HG03342 (cell line): ENCODE measurements at regions not wholly inside any gene's neighbourhood (a gene's known extent, or its start where the extent isn't known, plus 50 kb on each side); places are given as distances from the start of the nearest gene placed in this dataset.
"Not testable (repeated sequence)": the region's sequence is repeated elsewhere in the genome, so short reads cannot be mapped to it uniquely, and the experiment has no call there.

Experiments used
- ATAC-seq: cut with Tn5 transposase; IDR thresholded peaks from one replicate; pipeline ENCODE4 v1.9.1; 2021; ENCODE audit warnings: mild to moderate bottlenecking, moderate library complexity; ENCODE audit not compliant: unreplicated experiment

DNA sequence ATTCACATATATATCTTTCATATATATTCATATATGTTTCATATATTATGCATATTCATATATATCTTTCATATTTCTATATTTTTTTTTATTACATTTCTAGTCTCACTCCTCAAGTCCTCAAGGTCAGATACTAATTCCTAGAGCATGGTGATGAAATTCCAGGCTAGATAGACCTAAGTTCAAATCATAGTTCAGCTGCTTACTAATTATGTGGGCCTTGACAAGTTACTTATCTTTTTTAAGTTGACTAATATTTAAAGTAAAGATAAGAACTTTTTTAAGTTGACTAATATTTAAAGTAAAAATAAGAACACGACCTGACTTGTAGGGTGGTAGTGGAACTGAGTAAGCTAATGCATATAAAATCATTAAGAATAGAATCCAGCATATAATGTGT, 495.6 kb upstream of the MAN1A1 start:
- no peak for ATAC-seq

GRCh38 chr6:119844387-119844786, 494.8 kb upstream of the MAN1A1 start:
- ATAC-seq, result no peak

DNA sequence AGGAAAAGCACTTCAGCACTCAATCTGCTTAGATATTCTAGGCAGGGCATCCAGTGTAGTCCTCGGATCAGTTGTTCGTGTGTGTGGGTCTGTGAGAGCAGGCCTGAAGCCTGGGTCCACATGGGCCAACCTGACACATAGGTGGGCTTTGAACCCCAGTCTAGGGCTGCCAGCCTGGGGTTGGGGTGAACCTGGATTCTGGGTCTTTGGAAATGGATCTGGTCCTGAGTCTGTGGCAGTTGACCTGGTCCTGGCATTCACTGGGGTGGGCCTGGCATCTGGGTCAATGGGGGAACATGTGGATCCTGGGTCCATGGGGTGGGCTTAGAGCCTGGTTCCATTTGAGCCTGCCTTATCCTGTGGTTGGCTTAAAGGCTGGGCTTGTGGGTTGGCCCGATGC, 492.6 kb upstream of the MAN1A1 start:
- no peak for ATAC-seq

DNA sequence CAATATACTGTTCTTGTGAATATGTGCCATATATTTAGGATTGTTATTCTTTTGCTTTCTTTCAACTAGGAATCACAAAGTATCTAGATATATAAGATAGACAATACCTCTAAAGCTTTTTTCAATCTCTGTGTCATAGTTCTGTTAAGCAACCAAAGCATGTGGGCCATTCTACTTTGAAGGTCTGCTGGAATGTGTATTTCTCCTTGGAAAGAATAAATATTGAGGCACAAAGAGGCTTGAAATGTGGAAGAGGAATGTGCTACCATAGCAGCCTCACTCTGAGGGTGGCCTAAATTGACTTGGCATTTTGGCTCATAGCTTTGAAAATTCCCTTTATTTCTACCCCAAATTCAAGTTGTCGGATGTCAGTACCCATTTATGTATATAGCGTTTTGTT, 488.5 kb upstream of the MAN1A1 start:
- ATAC-seq, result no peak

DNA sequence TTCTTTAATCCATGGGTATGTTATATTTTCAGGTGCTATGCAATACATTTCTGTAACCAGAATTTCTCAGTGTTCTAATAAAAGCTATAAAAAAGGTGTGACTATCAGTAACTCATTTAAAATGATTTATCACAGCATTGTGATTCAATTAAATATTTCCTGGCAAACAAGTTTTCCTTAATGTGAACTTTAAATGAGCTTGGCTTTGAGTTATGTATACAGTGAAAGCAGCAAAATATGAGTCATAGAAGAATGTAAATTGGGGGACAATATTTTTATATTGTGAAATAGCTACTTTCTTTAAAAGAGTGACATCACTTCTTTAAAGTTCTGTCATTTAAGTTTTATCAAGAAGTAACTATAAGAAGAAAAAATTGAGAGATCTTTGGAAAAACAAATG, 484.9 kb upstream of the MAN1A1 start:
- no peak for ATAC-seq

DNA sequence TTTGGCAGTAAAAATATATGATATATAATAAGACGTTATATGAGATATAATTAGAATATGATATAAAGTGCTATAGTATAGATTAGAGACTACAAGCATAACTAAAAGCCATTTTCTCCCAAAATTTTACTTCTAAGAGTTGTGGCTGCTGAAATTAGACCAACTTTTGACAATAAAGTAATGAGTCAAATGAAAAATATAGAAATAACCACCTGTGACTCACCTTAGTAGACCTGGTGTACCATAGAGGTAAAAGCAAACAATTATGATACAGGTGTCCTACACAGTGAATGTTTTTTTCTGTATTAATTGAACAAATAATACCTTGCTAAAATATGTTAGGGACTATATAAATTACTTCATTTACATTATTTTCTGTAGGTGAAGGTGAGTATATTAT, 482.9 kb upstream of the MAN1A1 start:
- no peak for ATAC-seq

DNA sequence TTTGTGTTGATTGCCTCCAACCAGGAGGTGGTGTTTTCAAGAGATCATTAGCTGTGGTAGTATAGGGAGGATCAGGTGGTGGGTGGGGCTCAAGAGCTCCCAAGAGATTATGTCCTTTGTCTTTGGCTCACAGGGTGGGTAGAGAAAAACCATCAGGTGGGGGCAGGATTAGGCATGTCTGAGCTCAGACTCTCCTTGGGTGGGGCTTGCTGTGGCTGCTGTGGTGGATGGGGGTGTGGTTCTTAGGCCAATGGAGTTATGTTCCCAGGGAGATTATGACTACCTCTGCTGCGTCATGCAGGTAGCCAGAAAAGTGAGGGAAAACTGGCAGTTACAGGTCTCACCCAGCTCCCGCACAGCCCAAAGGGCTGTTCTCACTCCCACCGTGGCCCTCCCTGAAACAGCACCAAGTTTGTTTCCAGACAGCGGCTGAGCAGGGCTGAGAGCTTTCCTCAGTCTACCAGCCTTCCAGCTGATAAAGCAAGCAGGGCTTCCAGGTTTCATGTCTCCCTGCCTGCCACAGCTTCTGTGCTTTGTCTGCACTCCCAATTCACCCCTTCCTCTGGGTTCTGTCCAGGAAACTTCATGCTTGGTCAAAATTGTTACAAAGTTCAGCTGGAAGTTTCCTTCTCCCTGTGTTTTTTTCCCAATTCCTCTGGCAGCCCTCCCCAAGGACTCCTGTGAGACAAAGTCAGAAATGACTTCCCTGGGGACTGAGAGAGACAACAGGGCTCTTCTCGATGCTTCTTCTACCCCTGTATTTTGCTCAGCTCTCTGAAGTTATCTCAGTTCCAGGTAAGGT, 481.1 kb upstream of the MAN1A1 start:
- no peak for ATAC-seq

DNA sequence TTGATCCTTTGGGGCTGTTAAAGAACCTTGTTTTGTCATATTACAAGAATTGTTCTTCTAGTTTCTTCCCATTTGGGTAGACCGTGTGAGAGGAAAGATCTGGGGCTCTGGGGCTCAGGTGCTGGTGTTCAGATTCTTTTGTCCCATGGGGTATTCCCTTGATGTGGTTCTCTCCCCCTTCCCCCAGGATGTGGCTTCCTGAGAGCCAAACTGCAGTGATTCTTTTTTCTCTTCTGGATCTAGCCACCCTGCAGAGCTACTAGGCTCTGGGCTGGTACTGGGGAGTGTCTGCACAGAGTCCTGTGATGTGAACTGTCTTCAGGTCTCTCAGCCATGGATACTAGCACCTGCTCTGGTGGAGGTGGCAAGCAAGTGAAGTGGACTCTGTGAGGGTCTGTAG, 480.5 kb upstream of the MAN1A1 start:
- ATAC-seq, result no peak

DNA sequence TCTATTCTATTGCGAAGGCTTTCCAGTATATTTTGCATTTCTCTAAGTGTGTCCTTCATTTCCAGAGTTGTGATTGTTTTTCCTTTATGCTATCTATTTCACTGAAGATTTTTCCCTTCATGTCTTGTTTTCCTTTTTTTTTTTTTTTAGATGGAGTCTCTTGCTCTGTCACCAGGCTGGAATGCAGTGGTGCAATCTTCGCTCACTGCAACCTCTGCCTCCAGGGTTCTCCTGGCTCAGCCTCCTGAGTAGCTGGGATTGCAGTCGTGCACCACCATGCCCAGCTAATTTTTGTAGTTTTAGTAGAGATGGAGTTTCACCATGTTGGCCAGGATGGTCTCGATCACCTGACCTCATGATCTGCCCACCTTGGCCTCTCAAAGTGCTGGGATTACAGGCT, 479.9 kb upstream of the MAN1A1 start:
- ATAC-seq, result not testable (repeated sequence)

DNA sequence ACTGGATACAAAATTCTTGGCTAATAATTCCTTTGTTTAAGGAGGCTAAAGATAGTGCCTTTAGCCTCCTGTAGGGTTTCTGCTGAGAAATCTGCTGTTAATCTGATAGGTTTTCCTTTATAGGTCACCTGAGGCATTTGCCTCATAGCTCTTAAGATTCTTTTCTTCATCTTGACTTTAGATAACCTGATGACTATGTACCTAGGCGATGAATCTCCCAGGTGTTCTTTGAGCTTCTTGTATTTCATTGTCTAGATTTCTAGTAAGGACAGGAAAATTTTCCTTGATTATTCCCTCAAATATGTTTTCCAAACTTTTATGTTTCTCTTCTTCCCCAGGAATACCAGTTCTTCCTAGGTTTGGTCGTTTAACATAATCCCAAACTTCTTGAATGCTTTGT, 479.4 kb upstream of the MAN1A1 start:
- no peak for ATAC-seq

DNA sequence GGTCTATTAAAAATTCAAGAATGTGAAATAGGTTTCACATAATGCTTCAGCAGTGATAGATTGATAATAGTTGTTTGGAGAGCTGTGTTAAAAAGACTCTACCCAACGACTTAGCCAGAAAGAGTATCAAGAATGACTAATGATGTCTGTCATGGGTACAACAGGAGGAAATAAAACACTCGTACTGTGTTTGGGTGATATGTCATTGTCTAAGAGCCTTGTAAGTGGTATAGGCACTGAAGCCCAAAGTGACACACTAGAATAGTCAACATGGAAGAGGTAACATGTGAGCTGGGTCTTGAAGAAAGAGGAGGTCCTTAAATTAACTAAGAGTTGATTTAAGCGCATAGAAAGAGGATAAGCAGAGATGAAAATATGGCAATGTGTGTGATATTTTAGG, 471.8 kb upstream of the MAN1A1 start:
- no peak for ATAC-seq

GRCh38 chr6:119818876-119819275, 469.3 kb upstream of the MAN1A1 start:
- ATAC-seq, result no peak

DNA sequence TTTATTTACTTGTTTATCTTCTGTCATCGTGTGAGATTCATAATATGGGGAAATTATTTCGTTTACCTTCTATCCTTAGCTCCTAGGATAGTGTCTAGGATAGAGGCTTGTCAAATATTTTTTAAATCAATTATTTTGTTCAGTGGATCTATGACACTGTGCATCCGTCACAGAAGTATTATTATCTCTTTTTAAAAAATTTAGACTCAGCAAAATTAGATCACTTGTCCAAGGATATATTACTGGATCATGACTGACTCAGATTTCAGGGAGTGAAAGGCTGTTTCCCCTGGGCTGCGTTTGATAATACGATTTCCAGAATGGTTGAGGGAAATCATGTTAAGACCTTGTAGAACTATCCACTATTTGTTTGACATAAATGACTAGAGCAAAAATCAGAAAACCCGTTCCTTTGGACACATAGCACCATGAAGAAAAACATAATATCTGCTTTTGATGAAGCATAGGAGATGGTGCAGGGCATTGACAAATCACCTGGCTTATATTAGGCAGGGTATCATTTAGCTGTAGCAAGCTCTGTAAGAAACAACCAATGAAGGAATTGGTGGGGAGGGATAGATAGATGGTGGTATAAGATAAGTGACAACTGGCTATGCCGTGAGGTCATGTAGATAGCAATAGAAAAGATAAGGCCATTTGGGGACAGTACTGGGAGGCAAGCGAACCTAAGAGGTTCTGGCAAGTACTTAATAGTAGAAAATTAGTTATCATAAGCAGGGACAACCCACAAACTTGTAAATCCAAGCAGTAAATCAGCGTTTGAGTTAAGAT, 465.2 kb upstream of the MAN1A1 start:
- ATAC-seq, result no peak

GRCh38 chr6:119802464-119802863, 452.9 kb upstream of the MAN1A1 start:
- ATAC-seq, result no peak

- no peak for ATAC-seq
Observed at GRCh38 chr6:119801056-119801455, 451.5 kb upstream of the MAN1A1 start.

GRCh38 chr6:119800526-119800925, 451.0 kb upstream of the MAN1A1 start:
- no peak for ATAC-seq

DNA sequence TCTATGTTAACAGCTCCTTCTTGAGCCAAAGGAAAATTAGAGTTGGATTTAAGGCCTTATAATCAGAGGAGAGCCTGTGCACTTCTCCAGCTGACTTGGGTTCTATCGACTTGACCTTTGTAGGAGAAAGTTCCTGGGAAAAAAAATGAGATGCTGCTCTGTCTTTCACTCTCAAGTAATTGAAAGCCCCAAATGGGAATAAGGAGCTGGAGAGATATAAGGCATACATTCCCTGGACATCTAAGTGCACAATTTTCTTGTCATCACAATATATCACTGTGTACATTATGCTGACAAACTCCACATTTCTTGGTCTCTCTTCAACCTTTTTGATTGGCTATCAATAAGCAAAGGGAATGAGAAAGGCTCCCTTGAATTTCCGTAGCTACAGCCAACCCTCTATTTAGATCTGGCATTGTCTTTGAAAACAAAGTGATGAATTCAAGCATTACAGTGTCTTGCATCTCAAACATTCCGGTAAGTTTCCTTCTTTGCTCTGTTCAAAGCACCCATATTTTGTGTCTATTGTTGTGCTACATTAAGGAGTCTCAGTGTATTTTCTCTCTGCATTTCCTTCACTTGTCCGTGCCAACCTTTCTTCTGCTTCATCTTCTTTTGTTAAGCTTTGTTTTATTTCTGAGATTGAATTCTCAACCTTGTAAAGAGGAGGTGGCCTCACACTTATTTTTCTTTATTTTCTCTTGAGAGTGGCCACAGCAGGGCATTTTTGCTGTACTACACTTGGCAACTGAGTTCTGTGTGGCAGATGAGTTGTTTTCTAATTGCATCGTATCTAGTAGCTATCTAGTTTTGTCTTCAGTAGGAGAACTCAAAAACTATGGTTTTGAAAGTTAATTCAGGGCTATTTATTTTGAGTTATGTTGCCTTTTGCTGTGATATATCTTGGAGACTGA, 450.3 kb upstream of the MAN1A1 start:
- ATAC-seq, result no peak

GRCh38 chr6:119791736-119792135, 442.2 kb upstream of the MAN1A1 start:
- no peak for ATAC-seq

GRCh38 chr6:119781365-119781764, 431.8 kb upstream of the MAN1A1 start:
- ATAC-seq, result no peak

- no peak for ATAC-seq
Observed at GRCh38 chr6:119768201-119768600, 418.6 kb upstream of the MAN1A1 start.

DNA sequence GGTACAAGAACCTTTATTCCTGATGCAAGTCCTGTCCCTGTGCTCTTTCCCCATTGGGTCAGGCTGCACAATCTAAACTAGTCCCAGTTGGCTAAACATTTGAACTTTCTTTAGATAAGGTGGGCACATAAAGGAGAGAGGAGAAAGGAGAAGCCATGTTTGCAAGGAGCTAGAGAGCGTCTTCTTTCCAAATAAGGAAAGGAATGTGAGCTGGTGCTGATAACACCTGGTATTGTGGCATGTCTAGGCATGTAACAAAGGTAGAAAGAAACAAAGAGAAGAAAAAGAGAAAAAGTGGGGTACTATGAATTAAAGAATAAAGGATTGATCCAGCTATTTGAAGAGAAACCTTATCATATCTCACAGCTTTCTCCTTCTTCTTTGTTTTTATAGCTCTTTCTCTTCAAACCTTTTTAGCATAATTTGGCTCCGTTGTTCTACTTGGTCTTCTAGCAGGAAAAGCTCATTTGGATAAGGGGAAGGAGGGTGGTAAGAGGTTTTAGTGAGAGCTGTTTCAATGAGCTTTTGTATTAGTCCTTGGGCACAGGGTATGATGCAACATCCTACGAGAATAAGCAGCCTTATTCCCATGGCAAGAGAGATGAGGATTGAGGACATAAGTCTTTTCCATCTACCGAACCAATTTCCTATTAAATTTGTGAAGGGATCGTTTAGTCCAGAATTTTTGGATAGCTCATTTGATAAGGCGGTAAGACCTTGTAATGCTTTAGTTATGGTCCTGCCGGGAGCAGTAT, 415.5 kb upstream of the MAN1A1 start:
- no peak for ATAC-seq
